Liver (tissue), 8 donors: ENCODE measurements at regions not wholly inside any gene's neighbourhood (a gene's known extent, or its start where the extent isn't known, plus 50 kb on each side); places are given as distances from the start of the nearest gene placed in this dataset.

Experiments
- DNase-seq: peaks from one replicate; pipeline ENCODE4 v3.0.0-alpha.2; 2017; ENCODE audit warnings: low spot score
- H3K27ac ChIP-seq, 2 donors: one replicate each; pipeline ENCODE4 v1.7.0; 2013; ENCODE audit warnings: inconsistent platforms in 2 of 2, low read length in 2 of 2, control low read depth in 1 of 2, low read depth in 1 of 2, mild to moderate bottlenecking in 1 of 2
- H3K27me3 ChIP-seq, 4 donors: one replicate each; pipeline versions ENCODE4 v1.6.1 to v1.7.0; 2013; ENCODE audit warnings: low read length in 3 of 4, inconsistent platforms in 1 of 4, mild to moderate bottlenecking in 1 of 4, moderate library complexity in 1 of 4; ENCODE audit not compliant: control insufficient read depth in 4 of 4, insufficient read depth in 4 of 4
- H3K36me3 ChIP-seq, 4 donors: one replicate each; pipeline versions ENCODE4 v1.6.1 to v1.7.0; 2013; ENCODE audit warnings: low read length in 3 of 4, mild to moderate bottlenecking in 3 of 4, low read depth in 1 of 4, moderate library complexity in 1 of 4; ENCODE audit not compliant: control insufficient read depth in 4 of 4, insufficient read depth in 3 of 4
- H3K4me1 ChIP-seq, 4 donors: one replicate each; pipeline versions ENCODE4 v1.6.1 to v1.7.0; 2013; ENCODE audit warnings: low read length in 3 of 4, mild to moderate bottlenecking in 3 of 4, moderate library complexity in 1 of 4; ENCODE audit not compliant: control insufficient read depth in 4 of 4, insufficient read depth in 4 of 4
- H3K4me3 ChIP-seq, 3 donors: one replicate each; pipeline versions ENCODE4 v1.6.1 to v1.7.0; 2013; ENCODE audit warnings: low read length in 3 of 3, control low read depth in 1 of 3, low read depth in 1 of 3, mild to moderate bottlenecking in 1 of 3
- H3K9ac ChIP-seq, 2 donors: one replicate each; pipeline ENCODE4 v1.7.0; 2013; ENCODE audit warnings: low read length in 2 of 2, mild to moderate bottlenecking in 2 of 2, moderate library complexity in 2 of 2, control low read depth in 1 of 2, low read depth in 1 of 2
- H3K9me3 ChIP-seq, 4 donors: one replicate each; pipeline versions ENCODE4 v1.6.1 to v1.7.0; 2013; ENCODE audit warnings: low read length in 3 of 4; ENCODE audit not compliant: control insufficient read depth in 4 of 4
- CTCF ChIP-seq: fragments of 150-350 bp; IDR thresholded peaks from 2 replicates; pipeline ENCODE4 v1.5.1; 2017; ENCODE audit warnings: improper control_type of control experiment, low read depth, low read length; ENCODE audit not compliant: missing input control
- EGR1 ChIP-seq, 2 donors: IDR thresholded peaks; 2 replicates each; pipeline ENCODE4 v1.6.1; 2016 to 2018; ENCODE audit warnings: antibody characterized with exemption in 2 of 2, low read depth in 2 of 2
- FOXA1 ChIP-seq: IDR thresholded peaks from 2 replicates; pipeline ENCODE4 v1.6.1; 2016; ENCODE audit warnings: antibody characterized with exemption
- FOXA2 ChIP-seq: IDR thresholded peaks from 2 replicates; pipeline ENCODE4 v1.6.1; 2016; ENCODE audit warnings: antibody characterized with exemption
- GABPA ChIP-seq, 2 donors: IDR thresholded peaks in 1 of 2; conservative IDR thresholded peaks in 1 of 2; 2 replicates each; pipeline ENCODE4 v1.6.1; 2016; ENCODE audit warnings: antibody characterized with exemption in 2 of 2, mild to moderate bottlenecking in 1 of 2, moderate library complexity in 1 of 2
- HNF4G ChIP-seq: IDR thresholded peaks from 2 replicates; pipeline ENCODE4 v1.6.1; 2016; ENCODE audit warnings: antibody characterized with exemption
- MAX ChIP-seq: IDR thresholded peaks from 2 replicates; pipeline ENCODE4 v1.6.1; 2016; ENCODE audit warnings: antibody characterized with exemption
- RAD21 ChIP-seq, 2 donors: IDR thresholded peaks; 2 replicates each; pipeline ENCODE4 v1.6.1; 2016; ENCODE audit warnings: antibody characterized with exemption in 2 of 2, mild to moderate bottlenecking in 2 of 2
- RXRA ChIP-seq, 2 donors: IDR thresholded peaks; 2 replicates each; pipeline ENCODE4 v1.6.1; 2017 to 2018; ENCODE audit warnings: antibody characterized with exemption in 2 of 2, mild to moderate bottlenecking in 1 of 2
- SP1 ChIP-seq: IDR thresholded peaks from 2 replicates; pipeline ENCODE4 v1.6.1; 2018; ENCODE audit warnings: antibody characterized with exemption, mild to moderate bottlenecking
- TAF1 ChIP-seq: conservative IDR thresholded peaks from 2 replicates; pipeline ENCODE4 v1.6.1; 2016; ENCODE audit warnings: antibody characterized with exemption, mild to moderate bottlenecking
- WGBS: extraction: QIAGEN DNeasy Blood & Tissue Kit; methylation state at CpG from one replicate; pipeline ENCODE4 v1.1.7; 2013; 5-methylcytosine and 5-hydroxymethylcytosine counted together
- TF ChIP-seq, protein P1 (sequence below): IDR thresholded peaks from 2 replicates; pipeline ENCODE4 v1.6.1; 2016; ENCODE audit warnings: antibody characterized with exemption
- donor health status: healthy.
- donor health status: healthy.
- donor health status: healthy.
- donor health status: healthy.
- donor health status: healthy.

DNA sequence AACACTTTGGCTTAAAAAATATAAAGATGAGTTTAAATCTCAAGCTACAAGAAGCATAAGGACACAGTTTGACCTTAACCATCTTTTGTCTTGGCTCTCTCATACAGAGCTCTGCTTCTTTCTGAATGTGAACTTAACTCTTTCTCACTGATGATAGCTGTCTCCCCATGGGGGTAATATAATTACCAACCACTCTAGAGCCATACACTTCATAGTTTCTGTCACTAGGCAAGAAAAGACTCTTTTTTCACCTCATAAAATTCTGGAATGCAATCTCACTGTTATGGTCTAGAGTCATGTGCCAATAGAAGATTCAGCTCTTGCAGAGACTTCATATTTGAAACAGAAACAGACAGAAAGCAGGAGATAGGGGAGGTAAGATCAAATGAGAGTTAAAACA lies 481.7 kb upstream of the AGA start:
- no peak overlapping the region for H3K9ac ChIP-seq
- DNase-seq: no peak
- no peaks in the 10 kb centered on the region for H3K36me3 ChIP-seq
- no peaks in the 10 kb centered on the region for H3K9me3 ChIP-seq
- no peaks in the 10 kb centered on the region for H3K4me1 ChIP-seq
- H3K4me3 ChIP-seq: no peak overlapping the region
- no peak overlapping the region for H3K27ac ChIP-seq
- no peaks in the 10 kb centered on the region for H3K27me3 ChIP-seq
- TF ChIP-seq GABPA (IDR thresholded peaks at IDR 0.05 in 1 of 2, conservative IDR thresholded peaks at IDR 0.05 in 1 of 2): no peak
- TF ChIP-seq TAF1: no peak
- TF ChIP-seq FOXA1: no peak
- no peak for TF ChIP-seq RXRA (IDR thresholded peaks at IDR 0.05)
- TF ChIP-seq FOXA2: no peak

- no peak for DNase-seq
- Histone ChIP-seq H3K27me3 (no peaks in the 10 kb centered on the region), H3K4me3 (no peak overlapping the region), H3K4me1 (no peaks in the 10 kb centered on the region), H3K9me3 (no peaks in the 10 kb centered on the region), H3K9ac (no peak overlapping the region), H3K36me3 (no peaks in the 10 kb centered on the region), H3K27ac (no peak overlapping the region)
- 77% methylated on average over 5 of the region's 5 CpGs for WGBS
- TF ChIP-seq FOXA1 (no peak), EGR1 (IDR thresholded peaks at IDR 0.05; ENCODE audit: low read depth in 2 of 2) (no peak)
Observed at GRCh38 chr4:177937041-177937440, 494.8 kb upstream of the AGA start.

GRCh38 chr4:177938226-177938625 lies 496.0 kb upstream of the AGA start:
- DNase-seq: no peak

More at GRCh38 chr4:177938226-177938625, 496.0 kb upstream of the AGA start:
- Histone ChIP-seq H3K27ac (no peak overlapping the region), H3K9ac (no peak overlapping the region), H3K27me3 (no peaks in the 10 kb centered on the region), H3K36me3 (no peaks in the 10 kb centered on the region), H3K4me1 (no peaks in the 10 kb centered on the region), H3K4me3 (no peak overlapping the region), H3K9me3 (no peaks in the 10 kb centered on the region)
- WGBS: 82% methylated on average over 3 of the region's 3 CpGs
- TF ChIP-seq GABPA (IDR thresholded peaks at IDR 0.05 in 1 of 2, conservative IDR thresholded peaks at IDR 0.05 in 1 of 2): no peak
- no peak for TF ChIP-seq MAX
- TF ChIP-seq, protein P1, sequence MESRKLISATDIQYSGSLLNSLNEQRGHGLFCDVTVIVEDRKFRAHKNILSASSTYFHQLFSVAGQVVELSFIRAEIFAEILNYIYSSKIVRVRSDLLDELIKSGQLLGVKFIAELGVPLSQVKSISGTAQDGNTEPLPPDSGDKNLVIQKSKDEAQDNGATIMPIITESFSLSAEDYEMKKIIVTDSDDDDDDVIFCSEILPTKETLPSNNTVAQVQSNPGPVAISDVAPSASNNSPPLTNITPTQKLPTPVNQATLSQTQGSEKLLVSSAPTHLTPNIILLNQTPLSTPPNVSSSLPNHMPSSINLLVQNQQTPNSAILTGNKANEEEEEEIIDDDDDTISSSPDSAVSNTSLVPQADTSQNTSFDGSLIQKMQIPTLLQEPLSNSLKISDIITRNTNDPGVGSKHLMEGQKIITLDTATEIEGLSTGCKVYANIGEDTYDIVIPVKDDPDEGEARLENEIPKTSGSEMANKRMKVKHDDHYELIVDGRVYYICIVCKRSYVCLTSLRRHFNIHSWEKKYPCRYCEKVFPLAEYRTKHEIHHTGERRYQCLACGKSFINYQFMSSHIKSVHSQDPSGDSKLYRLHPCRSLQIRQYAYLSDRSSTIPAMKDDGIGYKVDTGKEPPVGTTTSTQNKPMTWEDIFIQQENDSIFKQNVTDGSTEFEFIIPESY: no peak
- TF ChIP-seq SP1: no peak
- no peak for TF ChIP-seq TAF1
- TF ChIP-seq RAD21 (IDR thresholded peaks at IDR 0.05): no peak
- TF ChIP-seq CTCF: no peak
- TF ChIP-seq HNF4G: no peak
